Osteoblast (primary cell): ENCODE measurements at regions not wholly inside any gene's neighbourhood (a gene's known extent, or its start where the extent isn't known, plus 50 kb on each side); places are given as distances from the start of the nearest gene placed in this dataset.

Source experiments
- DNase-seq: peaks from one replicate; pipeline ENCODE4 v3.0.0; 2011; ENCODE audit warnings: low spot score, mixed read lengths; ENCODE audit not compliant: insufficient read length; ENCODE audit errors: missing footprints
- H2AFZ ChIP-seq: 2 replicates; pipeline ENCODE4 v1.6.0; 2011; ENCODE audit warnings: mild to moderate bottlenecking, low read length
- H3K27ac ChIP-seq: 2 replicates; pipeline ENCODE4 v1.5.1; 2011; ENCODE audit warnings: mild to moderate bottlenecking, low read depth, low read length, moderate library complexity
- H3K27me3 ChIP-seq: 2 replicates; pipeline ENCODE4 v1.6.0; 2012; ENCODE audit warnings: mild to moderate bottlenecking, control low read depth, inconsistent platforms, low read length, moderate library complexity; ENCODE audit not compliant: insufficient read depth
- H3K36me3 ChIP-seq: 2 replicates; pipeline ENCODE4 v1.5.1; 2011; ENCODE audit warnings: mild to moderate bottlenecking, low read length, control low read depth, moderate library complexity; ENCODE audit not compliant: insufficient read depth
- H3K4me1 ChIP-seq: 2 replicates; pipeline ENCODE4 v1.5.1; 2011; ENCODE audit warnings: mild to moderate bottlenecking, low read length, control low read depth, moderate library complexity; ENCODE audit not compliant: insufficient read depth
- H3K4me2 ChIP-seq: 2 replicates; pipeline ENCODE4 v1.6.0; 2011; ENCODE audit warnings: mild to moderate bottlenecking, low read length; ENCODE audit not compliant: insufficient read depth
- H3K4me3 ChIP-seq: fragments of 200-600 bp; sonication (generic); 3 replicates; pipeline ENCODE4 v1.5.1; 2012; ENCODE audit warnings: mild to moderate bottlenecking, low read length, inconsistent platforms; ENCODE audit not compliant: insufficient read depth
- H3K79me2 ChIP-seq: 2 replicates; pipeline ENCODE4 v1.6.0; 2012; ENCODE audit warnings: mild to moderate bottlenecking, low read length, control low read depth, inconsistent platforms; ENCODE audit not compliant: insufficient read depth
- H3K9me3 ChIP-seq: 2 replicates; pipeline ENCODE4 v1.5.1; 2011; ENCODE audit warnings: low read depth, low read length, control low read depth
- H4K20me1 ChIP-seq: 2 replicates; pipeline ENCODE4 v1.6.0; 2012; ENCODE audit warnings: mild to moderate bottlenecking, low read length, control low read depth; ENCODE audit not compliant: insufficient read depth
- TF ChIP-seq, protein P1 (sequence below): IDR thresholded peaks from 2 replicates; pipeline ENCODE4 v1.5.1; 2011; ENCODE audit warnings: mild to moderate bottlenecking, low read depth, low read length, moderate library complexity; ENCODE audit errors: extremely low read depth

DNA sequence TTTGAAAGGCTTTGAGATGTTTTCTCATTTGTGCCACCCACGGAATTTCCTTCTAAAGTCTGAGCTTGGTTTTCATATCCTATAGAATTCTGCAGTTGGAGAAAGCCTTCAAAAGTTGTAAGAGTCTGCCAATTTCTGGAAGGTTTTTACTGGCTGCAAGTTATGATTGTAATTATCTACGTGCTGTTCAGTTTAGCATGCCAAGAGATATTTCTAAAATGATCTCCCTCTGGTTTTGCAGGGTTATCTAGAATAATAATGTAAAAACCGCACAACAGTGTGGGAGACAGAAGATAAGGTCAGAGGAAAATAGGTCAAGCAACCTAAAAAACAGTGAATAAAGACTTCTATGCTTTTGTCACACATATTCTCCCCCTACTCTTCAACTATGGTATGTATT, 69.3 kb downstream of the MTERF1 start:
- no peaks in the 10 kb centered on the region for H3K27me3 ChIP-seq
- H3K36me3 ChIP-seq: no peaks in the 10 kb centered on the region
- H3K9me3 ChIP-seq: no peaks in the 10 kb centered on the region
- no peaks in the 10 kb centered on the region for H3K4me1 ChIP-seq
- no peak overlapping the region for H2AFZ ChIP-seq
- no peak for DNase-seq
- TF ChIP-seq, protein P1, sequence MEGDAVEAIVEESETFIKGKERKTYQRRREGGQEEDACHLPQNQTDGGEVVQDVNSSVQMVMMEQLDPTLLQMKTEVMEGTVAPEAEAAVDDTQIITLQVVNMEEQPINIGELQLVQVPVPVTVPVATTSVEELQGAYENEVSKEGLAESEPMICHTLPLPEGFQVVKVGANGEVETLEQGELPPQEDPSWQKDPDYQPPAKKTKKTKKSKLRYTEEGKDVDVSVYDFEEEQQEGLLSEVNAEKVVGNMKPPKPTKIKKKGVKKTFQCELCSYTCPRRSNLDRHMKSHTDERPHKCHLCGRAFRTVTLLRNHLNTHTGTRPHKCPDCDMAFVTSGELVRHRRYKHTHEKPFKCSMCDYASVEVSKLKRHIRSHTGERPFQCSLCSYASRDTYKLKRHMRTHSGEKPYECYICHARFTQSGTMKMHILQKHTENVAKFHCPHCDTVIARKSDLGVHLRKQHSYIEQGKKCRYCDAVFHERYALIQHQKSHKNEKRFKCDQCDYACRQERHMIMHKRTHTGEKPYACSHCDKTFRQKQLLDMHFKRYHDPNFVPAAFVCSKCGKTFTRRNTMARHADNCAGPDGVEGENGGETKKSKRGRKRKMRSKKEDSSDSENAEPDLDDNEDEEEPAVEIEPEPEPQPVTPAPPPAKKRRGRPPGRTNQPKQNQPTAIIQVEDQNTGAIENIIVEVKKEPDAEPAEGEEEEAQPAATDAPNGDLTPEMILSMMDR: no peak
- no peak overlapping the region for H3K27ac ChIP-seq
- no peak overlapping the region for H3K4me2 ChIP-seq
- no peaks in the 10 kb centered on the region for H3K79me2 ChIP-seq
- no peaks in the 10 kb centered on the region for H4K20me1 ChIP-seq
- H3K4me3 ChIP-seq: no peak overlapping the region

DNA sequence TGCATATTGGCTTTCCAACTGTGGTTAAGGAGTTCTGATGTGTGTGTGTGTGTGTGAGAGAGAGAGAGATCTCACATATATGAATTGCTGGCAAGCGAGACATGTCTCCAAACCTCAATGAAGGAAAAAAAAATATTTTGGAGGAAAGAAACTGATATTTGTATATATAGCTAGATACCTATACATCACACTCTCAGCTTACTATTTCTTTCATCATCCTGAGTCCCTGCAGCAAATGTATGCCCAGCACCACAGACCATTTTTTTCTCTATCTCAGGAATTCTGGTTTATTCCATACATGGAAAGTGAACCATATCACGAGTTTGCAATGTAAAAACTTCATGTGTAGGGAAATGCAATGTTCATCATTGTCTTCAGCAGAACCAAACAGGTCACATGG, 68.9 kb downstream of the MTERF1 start:
- Histone ChIP-seq H3K79me2 (no peaks in the 10 kb centered on the region), H3K27me3 (no peaks in the 10 kb centered on the region), H3K4me2 (no peak overlapping the region), H2AFZ (no peak overlapping the region), H3K27ac (no peak overlapping the region), H3K4me3 (no peak overlapping the region), H3K36me3 (no peaks in the 10 kb centered on the region), H3K4me1 (no peaks in the 10 kb centered on the region), H3K9me3 (no peaks in the 10 kb centered on the region), H4K20me1 (no peaks in the 10 kb centered on the region)
- TF ChIP-seq, protein P1: no peak
- no peak for DNase-seq

DNA sequence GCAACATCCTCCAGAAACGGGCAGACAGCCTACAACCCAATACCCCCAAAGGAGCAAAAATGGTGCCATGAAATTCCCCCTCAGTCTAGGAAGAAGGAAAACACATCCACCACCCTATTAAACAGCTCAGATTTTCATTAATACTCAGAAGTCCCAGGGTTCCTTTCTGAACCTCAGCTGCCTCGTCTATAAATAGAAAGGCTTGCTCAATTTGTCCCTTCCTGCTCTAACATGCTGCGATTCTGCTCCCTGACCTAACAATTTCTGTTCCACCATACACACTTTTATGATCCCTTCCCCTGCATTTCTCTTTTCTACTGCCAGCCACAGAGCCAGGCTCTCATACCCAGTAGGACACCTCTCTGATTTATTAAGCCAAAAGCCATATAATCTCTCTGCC, 68.1 kb downstream of the MTERF1 start:
- no peak for DNase-seq

DNA sequence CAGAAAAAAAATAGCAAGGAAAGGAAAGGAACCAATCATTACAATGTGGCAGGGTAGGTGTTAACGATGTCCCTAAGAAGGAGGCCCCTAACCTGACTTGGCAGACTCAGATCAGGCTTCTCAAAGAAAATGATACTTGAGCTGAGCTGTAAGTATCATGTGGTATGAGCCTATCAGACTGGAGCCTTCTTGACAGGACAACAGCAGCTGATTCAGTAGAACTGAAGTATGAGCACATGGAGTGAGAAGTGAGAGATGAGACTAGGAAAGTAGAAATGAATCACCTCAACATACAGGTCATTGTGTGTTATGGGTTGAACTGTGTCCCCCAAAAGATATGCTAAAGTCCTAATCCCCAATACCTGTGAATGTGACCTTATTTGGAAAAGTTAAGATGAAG, 66.3 kb downstream of the MTERF1 start:
- Histone ChIP-seq H3K4me2 (no peak overlapping the region), H3K27me3 (no peaks in the 10 kb centered on the region), H3K4me1 (no peaks in the 10 kb centered on the region), H2AFZ (no peak overlapping the region), H3K27ac (no peak overlapping the region), H3K9me3 (no peaks in the 10 kb centered on the region), H4K20me1 (no peaks in the 10 kb centered on the region), H3K79me2 (no peaks in the 10 kb centered on the region), H3K4me3 (no peak overlapping the region), H3K36me3 (no peaks in the 10 kb centered on the region)
- no peak for DNase-seq
- TF ChIP-seq, protein P1: no peak

More for the DNA sequence above, 68.1 kb downstream of the MTERF1 start:
- no peaks in the 10 kb centered on the region for H3K9me3 ChIP-seq
- H3K27me3 ChIP-seq: no peaks in the 10 kb centered on the region
- no peaks in the 10 kb centered on the region for H4K20me1 ChIP-seq
- H3K27ac ChIP-seq: no peak overlapping the region
- no peaks in the 10 kb centered on the region for H3K79me2 ChIP-seq
- H3K36me3 ChIP-seq: no peaks in the 10 kb centered on the region
- H2AFZ ChIP-seq: no peak overlapping the region
- no peak overlapping the region for H3K4me3 ChIP-seq
- TF ChIP-seq, protein P1: no peak
- H3K4me2 ChIP-seq: no peak overlapping the region
- H3K4me1 ChIP-seq: no peaks in the 10 kb centered on the region
